Choroid plexus epithelial cell (primary cell): ENCODE measurements at regions not wholly inside any gene's neighbourhood (a gene's known extent, or its start where the extent isn't known, plus 50 kb on each side); places are given as distances from the start of the nearest gene placed in this dataset.

Experiments
- DNase-seq: peaks from one replicate; pipeline ENCODE4 v3.0.0-alpha.2; 2010; ENCODE audit warnings: low read depth
- H3K4me3 ChIP-seq: 2 replicates; pipeline ENCODE4 v1.5.1; 2011; ENCODE audit warnings: low read depth, mild to moderate bottlenecking, control low read depth, low read length, moderate library complexity
- CTCF ChIP-seq: conservative IDR thresholded peaks from 2 replicates; pipeline ENCODE4 v1.5.1; 2011; ENCODE audit warnings: low read depth, mild to moderate bottlenecking, control low read depth, inconsistent platforms, low read length, moderate library complexity

GRCh38 chr2:15825276-15825980 is 114.9 kb upstream of the MYCN start:
- no peak for DNase-seq

GRCh38 chr2:15826273-15826717 is 114.1 kb upstream of the MYCN start:
- TF ChIP-seq CTCF, result no peak
- no peak overlapping the region for H3K4me3 ChIP-seq
- no peak for DNase-seq

More at GRCh38 chr2:15825276-15825980, 114.9 kb upstream of the MYCN start:
- no peak for TF ChIP-seq CTCF
- H3K4me3 ChIP-seq, result no peak overlapping the region

- TF ChIP-seq CTCF, result no peak
- no peak overlapping the region for H3K4me3 ChIP-seq
- no peak for DNase-seq
Measured at GRCh38 chr2:15827001-15827400, 113.3 kb upstream of the MYCN start.

- no peak for DNase-seq
- no peak overlapping the region for H3K4me3 ChIP-seq
- TF ChIP-seq CTCF, result no peak
Measured at GRCh38 chr2:15828576-15828975, 111.8 kb upstream of the MYCN start.

- no peak overlapping the region for H3K4me3 ChIP-seq
- no peak for DNase-seq
- no peak for TF ChIP-seq CTCF
Measured at GRCh38 chr2:15829091-15829801, 111.1 kb upstream of the MYCN start.

GRCh38 chr2:15829985-15830384 is 110.4 kb upstream of the MYCN start:
- DNase-seq, result no peak
- no peak overlapping the region for H3K4me3 ChIP-seq
- TF ChIP-seq CTCF, result no peak

- TF ChIP-seq CTCF, result no peak
- no peak overlapping the region for H3K4me3 ChIP-seq
- DNase-seq, result no peak
Measured at GRCh38 chr2:15830937-15831549, 109.3 kb upstream of the MYCN start.
